B cell (primary cell): ENCODE measurements at regions not wholly inside any gene's neighbourhood (a gene's known extent, or its start where the extent isn't known, plus 50 kb on each side); places are given as distances from the start of the nearest gene placed in this dataset.

Experiments
- CTCF ChIP-seq: fragments of 200-600 bp; IDR thresholded peaks from one replicate; pipeline ENCODE4 v1.8.0; 2022; ENCODE audit warnings: antibody characterized with exemption, mild to moderate bottlenecking
- EZH2 ChIP-seq: IDR thresholded peaks from 2 replicates; pipeline ENCODE4 v1.6.1; 2012; ENCODE audit warnings: borderline replicate concordance, low read depth, mild to moderate bottlenecking, moderate library complexity, low read length; ENCODE audit not compliant: insufficient read depth, poor library complexity, severe bottlenecking

- TF ChIP-seq CTCF (no peak), EZH2 (no peak)
Measured at GRCh38 chr7:110590415-110590814, 500.5 kb upstream of the LRRN3 start.
